Right atrium auricular region (tissue), 2 donors: ENCODE measurements at regions not wholly inside any gene's neighbourhood (a gene's known extent, or its start where the extent isn't known, plus 50 kb on each side); places are given as distances from the start of the nearest gene placed in this dataset.

Experiments used
- DNase-seq: peaks from one replicate; pipeline ENCODE4 v3.0.0-alpha.2; 2019; ENCODE audit warnings: low spot score
- H3K27ac ChIP-seq, 2 donors: fragments of 200-600 bp; sonication (generic); 1 replicate in 1 of 2; 2 replicates in 1 of 2; pipeline ENCODE4 v1.5.1; 2016 to 2019
- H3K27me3 ChIP-seq, 2 donors: fragments of 200-600 bp; sonication (generic); one replicate each; pipeline versions ENCODE4 v1.5.1 to v1.6.0; 2017 to 2019
- H3K36me3 ChIP-seq: fragments of 200-600 bp; sonication (generic); one replicate; pipeline ENCODE4 v1.5.1; 2016
- H3K4me1 ChIP-seq, 2 donors: fragments of 200-600 bp; sonication (generic); one replicate each; pipeline versions ENCODE4 v1.5.1 to v1.6.0; 2017 to 2019
- H3K4me3 ChIP-seq, 2 donors: fragments of 200-600 bp; sonication (generic); 1 replicate in 1 of 2; 2 replicates in 1 of 2; pipeline ENCODE4 v1.5.1; 2017 to 2019; ENCODE audit warnings: mild to moderate bottlenecking in 1 of 2, moderate library complexity in 1 of 2
- H3K9me3 ChIP-seq, 2 donors: fragments of 200-600 bp; sonication (generic); one replicate each; pipeline ENCODE4 v1.5.1; 2019
- TF ChIP-seq, protein P1 (sequence below), 2 donors: fragments of 200-600 bp; sonication (generic); IDR thresholded peaks; one replicate each; pipeline ENCODE4 v1.5.1; 2019; ENCODE audit warnings: antibody characterized with exemption in 2 of 2

DNA sequence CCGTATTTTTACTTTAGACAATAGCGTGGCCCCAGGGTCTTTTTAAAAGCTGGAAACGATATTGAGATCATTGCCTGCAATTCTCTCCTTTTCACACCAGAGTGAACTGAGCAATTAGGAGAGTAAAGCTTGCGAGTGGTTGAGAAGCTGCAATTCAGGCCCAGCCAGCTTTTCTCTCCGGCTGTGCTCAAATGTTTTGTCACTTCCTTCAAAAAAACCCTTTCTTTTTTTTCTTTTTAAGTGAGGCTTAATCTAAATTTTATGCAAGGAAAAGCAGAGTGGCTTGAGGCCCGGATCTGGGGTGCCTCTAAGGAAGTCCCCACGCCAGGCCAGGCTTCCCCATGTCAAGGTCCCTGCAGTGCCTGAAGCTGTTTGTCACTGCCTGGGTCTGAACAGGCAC lies 433.9 kb downstream of the GLRX3 start:
- TF ChIP-seq, protein P1, sequence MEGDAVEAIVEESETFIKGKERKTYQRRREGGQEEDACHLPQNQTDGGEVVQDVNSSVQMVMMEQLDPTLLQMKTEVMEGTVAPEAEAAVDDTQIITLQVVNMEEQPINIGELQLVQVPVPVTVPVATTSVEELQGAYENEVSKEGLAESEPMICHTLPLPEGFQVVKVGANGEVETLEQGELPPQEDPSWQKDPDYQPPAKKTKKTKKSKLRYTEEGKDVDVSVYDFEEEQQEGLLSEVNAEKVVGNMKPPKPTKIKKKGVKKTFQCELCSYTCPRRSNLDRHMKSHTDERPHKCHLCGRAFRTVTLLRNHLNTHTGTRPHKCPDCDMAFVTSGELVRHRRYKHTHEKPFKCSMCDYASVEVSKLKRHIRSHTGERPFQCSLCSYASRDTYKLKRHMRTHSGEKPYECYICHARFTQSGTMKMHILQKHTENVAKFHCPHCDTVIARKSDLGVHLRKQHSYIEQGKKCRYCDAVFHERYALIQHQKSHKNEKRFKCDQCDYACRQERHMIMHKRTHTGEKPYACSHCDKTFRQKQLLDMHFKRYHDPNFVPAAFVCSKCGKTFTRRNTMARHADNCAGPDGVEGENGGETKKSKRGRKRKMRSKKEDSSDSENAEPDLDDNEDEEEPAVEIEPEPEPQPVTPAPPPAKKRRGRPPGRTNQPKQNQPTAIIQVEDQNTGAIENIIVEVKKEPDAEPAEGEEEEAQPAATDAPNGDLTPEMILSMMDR (IDR thresholded peaks at IDR 0.05), result no peak
- Histone ChIP-seq H3K4me1 (no peaks in the 10 kb centered on the region), H3K36me3 (no peaks in the 10 kb centered on the region), H3K9me3 (no peaks in the 10 kb centered on the region), H3K27me3 (no peaks in the 10 kb centered on the region), H3K4me3 (no peak overlapping the region), H3K27ac (no peak overlapping the region)
- no peak for DNase-seq

DNA sequence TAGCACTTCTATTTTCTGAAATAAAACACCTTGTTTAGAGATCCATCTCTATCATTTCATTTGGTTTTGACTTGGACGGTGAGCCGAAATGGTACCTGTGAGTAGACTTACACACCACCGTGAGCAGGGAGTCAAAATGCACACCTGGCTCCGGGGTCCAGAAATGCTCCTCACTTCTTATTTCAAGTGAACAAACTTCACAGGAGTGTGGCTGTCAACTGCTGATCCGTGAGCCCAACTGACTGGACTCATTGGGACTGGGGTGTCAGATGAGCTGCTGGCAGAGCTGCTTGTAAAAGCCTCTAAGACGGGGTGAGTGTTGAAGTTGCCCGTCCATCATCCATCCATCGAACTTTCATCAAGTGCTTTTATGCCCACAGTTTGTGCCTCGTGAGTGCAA lies 435.5 kb downstream of the GLRX3 start:
- Histone ChIP-seq H3K9me3 (no peaks in the 10 kb centered on the region), H3K36me3 (no peaks in the 10 kb centered on the region), H3K27ac (no peak overlapping the region), H3K27me3 (no peaks in the 10 kb centered on the region), H3K4me1 (no peaks in the 10 kb centered on the region), H3K4me3 (no peak overlapping the region)
- TF ChIP-seq, protein P1 (IDR thresholded peaks at IDR 0.05), result no peak
- no peak for DNase-seq

DNA sequence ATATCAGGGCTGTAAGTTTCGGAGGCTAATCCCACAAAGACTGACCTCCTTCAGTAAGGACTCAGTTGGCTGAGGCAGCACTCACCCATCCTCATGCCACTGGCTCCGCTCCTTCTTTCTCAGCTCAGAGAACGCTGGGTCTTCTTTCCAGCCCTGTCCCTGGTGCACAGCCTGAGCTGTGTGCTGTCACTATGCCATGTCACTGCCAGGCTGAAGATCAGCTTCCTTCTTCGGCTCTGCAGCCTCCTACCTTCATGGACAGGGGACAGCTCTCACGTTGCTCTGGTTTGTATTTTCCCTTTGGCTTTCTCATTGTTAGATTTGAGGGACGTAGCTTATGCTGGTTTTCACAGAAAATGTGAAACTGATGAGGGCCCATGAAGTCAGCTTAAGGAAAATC lies 437.3 kb downstream of the GLRX3 start:
- no peaks in the 10 kb centered on the region for H3K9me3 ChIP-seq
- TF ChIP-seq, protein P1 (IDR thresholded peaks at IDR 0.05), result no peak
- H3K27me3 ChIP-seq, result no peaks in the 10 kb centered on the region
- no peak overlapping the region for H3K4me3 ChIP-seq
- H3K36me3 ChIP-seq, result no peaks in the 10 kb centered on the region
- H3K27ac ChIP-seq, result no peak overlapping the region
- H3K4me1 ChIP-seq, result no peaks in the 10 kb centered on the region
- no peak for DNase-seq

DNA sequence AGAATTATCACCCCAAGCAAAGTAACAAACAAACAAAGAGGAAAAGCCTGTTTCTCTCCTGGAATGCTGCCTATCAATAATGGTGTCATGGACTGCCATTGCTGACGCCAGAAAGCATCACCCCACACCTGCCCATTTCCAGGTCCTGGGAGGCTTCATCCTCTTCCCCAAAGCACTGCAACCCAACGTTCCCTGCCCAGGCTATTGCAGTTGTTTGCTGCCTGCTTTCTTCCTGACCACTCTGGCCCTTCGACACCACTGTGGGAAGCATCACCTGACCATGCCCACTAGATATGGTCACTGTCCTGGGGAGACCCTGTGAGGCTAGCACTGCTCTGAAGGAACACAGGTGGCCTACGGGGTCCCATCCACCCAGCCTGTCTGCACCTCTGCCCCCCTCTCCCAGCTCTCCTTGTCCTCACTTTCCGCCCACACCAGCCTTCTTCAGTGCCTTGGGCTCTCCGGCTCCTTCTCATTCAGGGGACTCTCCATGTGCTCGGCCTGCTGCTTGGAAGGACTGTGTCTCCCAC lies 439.6 kb downstream of the GLRX3 start:
- no peak for DNase-seq
- Histone ChIP-seq H3K27me3 (no peaks in the 10 kb centered on the region), H3K9me3 (no peaks in the 10 kb centered on the region), H3K4me3 (no peak overlapping the region), H3K27ac (no peak overlapping the region), H3K36me3 (no peaks in the 10 kb centered on the region), H3K4me1 (no peaks in the 10 kb centered on the region)
- TF ChIP-seq, protein P1 (IDR thresholded peaks at IDR 0.05), result no peak

DNA sequence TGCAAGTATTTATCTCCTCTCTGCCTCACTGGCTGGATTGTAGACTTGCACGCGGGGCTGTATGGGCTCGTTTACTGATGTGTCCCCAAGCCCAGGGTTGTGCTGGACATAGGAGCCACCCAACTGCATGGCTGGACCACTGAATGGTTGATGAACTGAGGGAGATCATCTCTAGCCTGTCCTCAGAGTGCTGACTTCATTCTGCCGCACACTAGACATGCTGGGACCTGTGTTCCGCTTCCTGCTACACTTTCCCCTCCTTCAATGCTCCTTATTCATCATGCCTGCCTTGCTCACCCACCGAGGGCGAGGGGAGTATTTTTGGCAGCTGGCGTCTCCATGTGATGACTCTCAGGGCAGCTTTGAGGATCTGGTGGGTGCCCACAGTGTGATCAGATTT lies 440.2 kb downstream of the GLRX3 start:
- H3K4me1 ChIP-seq, result no peaks in the 10 kb centered on the region
- DNase-seq, result no peak
- H3K27me3 ChIP-seq, result no peaks in the 10 kb centered on the region
- no peak overlapping the region for H3K4me3 ChIP-seq
- TF ChIP-seq, protein P1 (IDR thresholded peaks at IDR 0.05), result no peak
- H3K36me3 ChIP-seq, result no peaks in the 10 kb centered on the region
- no peaks in the 10 kb centered on the region for H3K9me3 ChIP-seq
- no peak overlapping the region for H3K27ac ChIP-seq

DNA sequence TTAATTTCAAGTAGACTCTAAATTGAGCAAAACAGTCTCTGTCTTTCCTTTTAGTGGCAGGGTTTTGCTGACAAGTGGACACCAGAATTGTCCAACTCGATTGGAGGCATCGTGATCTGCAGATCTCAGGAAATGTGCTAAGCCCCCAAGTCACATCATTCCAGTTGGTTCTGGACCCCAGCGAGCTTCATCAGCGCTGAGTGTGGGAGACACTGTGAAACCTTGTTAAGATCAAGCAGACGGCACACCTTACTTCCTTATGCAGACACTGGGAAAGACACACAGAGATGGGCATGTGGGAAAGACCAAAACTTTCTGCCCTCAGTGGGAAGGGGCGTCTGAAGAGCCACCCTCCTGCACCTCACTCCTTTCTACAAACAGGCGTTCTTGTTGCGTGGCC lies 440.8 kb downstream of the GLRX3 start:
- Histone ChIP-seq H3K27ac (no peak overlapping the region), H3K27me3 (no peaks in the 10 kb centered on the region), H3K9me3 (no peaks in the 10 kb centered on the region), H3K36me3 (no peaks in the 10 kb centered on the region), H3K4me3 (no peak overlapping the region), H3K4me1 (no peaks in the 10 kb centered on the region)
- TF ChIP-seq, protein P1 (IDR thresholded peaks at IDR 0.05), result no peak
- no peak for DNase-seq
